Right lobe of liver (tissue), 6 donors: ENCODE measurements at regions not wholly inside any gene's neighbourhood (a gene's known extent, or its start where the extent isn't known, plus 50 kb on each side); places are given as distances from the start of the nearest gene placed in this dataset.
"Not testable (repeated sequence)": the region's sequence is repeated elsewhere in the genome, so short reads cannot be mapped to it uniquely, and the experiment has no call there.

Source experiments
- ATAC-seq, 4 donors: fragments of 200-7000 bp; cut with Tn5 transposase; one replicate each; pipeline ENCODE4 v1.9.1; 2020; ENCODE audit warnings: mild to moderate bottlenecking in 4 of 4, moderate library complexity in 4 of 4
- DNase-seq, 3 donors: peaks; one replicate each; pipeline ENCODE4 v3.0.0-alpha.2; 2020
- H3K27ac ChIP-seq, 3 donors: fragments of 200-600 bp; one replicate each; pipeline ENCODE4 v1.8.0; 2022
- H3K27me3 ChIP-seq, 2 donors: fragments of 200-600 bp; one replicate each; pipeline ENCODE4 v1.8.0; 2022
- H3K36me3 ChIP-seq, 4 donors: fragments of 200-600 bp; sonication (generic) in 1 of 4; one replicate each; pipeline versions ENCODE4 v1.5.1 to v1.8.0; 2017 to 2022; ENCODE audit warnings: control low read depth in 1 of 4
- H3K4me1 ChIP-seq, 4 donors: fragments of 200-600 bp; sonication (generic) in 1 of 4; one replicate each; pipeline versions ENCODE4 v1.5.1 to v1.8.0; 2017 to 2022; ENCODE audit warnings: control low read depth in 1 of 4
- H3K4me3 ChIP-seq, 3 donors: fragments of 200-600 bp; one replicate each; pipeline ENCODE4 v1.8.0; 2022
- H3K9me3 ChIP-seq, 4 donors: fragments of 200-600 bp; sonication (generic) in 1 of 4; one replicate each; pipeline versions ENCODE4 v1.5.1 to v1.8.0; 2017 to 2022; ENCODE audit warnings: control low read depth in 1 of 4
- WGBS: methylation state at CpG from one replicate; pipeline ENCODE4 v1.1.6; 2018; ENCODE audit warnings: low coverage, low lambda C conversion rate; ENCODE audit not compliant: insufficient coverage; ENCODE audit errors: missing lambda C conversion rate; 5-methylcytosine and 5-hydroxymethylcytosine counted together
- intact Hi-C, 2 donors: fragments of 100-400 bp; cut with DNase I; formaldehyde crosslinking; loops; one replicate each; pipeline versions ENCODE4 v1.11.2 to v1.14.1; 2022
- TF ChIP-seq, protein P1 (sequence below), 4 donors: fragments of 200-600 bp in 3 of 4; fragments of 450-650 bp in 1 of 4; IDR thresholded peaks; one replicate each; pipeline versions ENCODE4 v1.5.1 to v1.8.0; 2016 to 2022; ENCODE audit warnings: antibody characterized with exemption in 4 of 4, mild to moderate bottlenecking in 2 of 4
- donor health status: DM: no; HTN: yes; CAD: no.
- donor health status: DM: no; HTN: no; CAD: no.
- donor health status: DM: no; HTN: no; CAD: no.
- donor health status: DM: no; HTN: yes; CAD: no.
- donor health status: DM: no; HTN: yes; CAD: no.

- TF ChIP-seq, protein P1, sequence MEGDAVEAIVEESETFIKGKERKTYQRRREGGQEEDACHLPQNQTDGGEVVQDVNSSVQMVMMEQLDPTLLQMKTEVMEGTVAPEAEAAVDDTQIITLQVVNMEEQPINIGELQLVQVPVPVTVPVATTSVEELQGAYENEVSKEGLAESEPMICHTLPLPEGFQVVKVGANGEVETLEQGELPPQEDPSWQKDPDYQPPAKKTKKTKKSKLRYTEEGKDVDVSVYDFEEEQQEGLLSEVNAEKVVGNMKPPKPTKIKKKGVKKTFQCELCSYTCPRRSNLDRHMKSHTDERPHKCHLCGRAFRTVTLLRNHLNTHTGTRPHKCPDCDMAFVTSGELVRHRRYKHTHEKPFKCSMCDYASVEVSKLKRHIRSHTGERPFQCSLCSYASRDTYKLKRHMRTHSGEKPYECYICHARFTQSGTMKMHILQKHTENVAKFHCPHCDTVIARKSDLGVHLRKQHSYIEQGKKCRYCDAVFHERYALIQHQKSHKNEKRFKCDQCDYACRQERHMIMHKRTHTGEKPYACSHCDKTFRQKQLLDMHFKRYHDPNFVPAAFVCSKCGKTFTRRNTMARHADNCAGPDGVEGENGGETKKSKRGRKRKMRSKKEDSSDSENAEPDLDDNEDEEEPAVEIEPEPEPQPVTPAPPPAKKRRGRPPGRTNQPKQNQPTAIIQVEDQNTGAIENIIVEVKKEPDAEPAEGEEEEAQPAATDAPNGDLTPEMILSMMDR (IDR thresholded peaks at IDR 0.05) = peak; percentile 58 to 69 (median 60)
- H3K9me3 ChIP-seq, H3K27ac ChIP-seq, H3K27me3 ChIP-seq, intact Hi-C loops, H3K4me1 ChIP-seq, H3K36me3 ChIP-seq, H3K4me3 ChIP-seq, DNase-seq: not testable (repeated sequence)
- 22% methylated on average over 3 of the region's 3 CpGs for WGBS
- peak; percentile 56 to 74 (median 70) for ATAC-seq
Measured at GRCh38 chr1:46878173-46878782, 63.0 kb downstream of the CYP4A11 start.

- 35% methylated on average over 4 of the region's 4 CpGs for WGBS
Measured at GRCh38 chr1:46876093-46876492, 65.2 kb downstream of the CYP4A11 start.

More at GRCh38 chr1:46876093-46876492, 65.2 kb downstream of the CYP4A11 start:
- DNase-seq, H3K4me1 ChIP-seq, H3K27ac ChIP-seq, H3K9me3 ChIP-seq, H3K36me3 ChIP-seq, H3K4me3 ChIP-seq, intact Hi-C loops, ATAC-seq, H3K27me3 ChIP-seq: not testable (repeated sequence)
- TF ChIP-seq, protein P1 (IDR thresholded peaks at IDR 0.05) = peak in 3 of 4 donors; percentile 39 to 49 (median 47)
